Peyer's patch (tissue), 4 donors: ENCODE measurements at regions not wholly inside any gene's neighbourhood (a gene's known extent, or its start where the extent isn't known, plus 50 kb on each side); places are given as distances from the start of the nearest gene placed in this dataset.

Experiments used
- CTCF ChIP-seq, 6 experiments: fragments of 450-650 bp in 4 of 6; fragments of 200-600 bp in 2 of 6; sonication (generic) in 1 of 6; IDR thresholded peaks; one replicate each; pipeline ENCODE4 v1.5.1; 2017 to 2019; ENCODE audit warnings: antibody characterized with exemption in 6 of 6, mild to moderate bottlenecking in 3 of 6, moderate library complexity in 1 of 6
- POLR2A ChIP-seq, 2 donors: fragments of 450-650 bp; IDR thresholded peaks; one replicate each; pipeline ENCODE4 v1.5.1; 2017; ENCODE audit warnings: antibody characterized with exemption in 2 of 2, mild to moderate bottlenecking in 2 of 2, moderate library complexity in 2 of 2

DNA sequence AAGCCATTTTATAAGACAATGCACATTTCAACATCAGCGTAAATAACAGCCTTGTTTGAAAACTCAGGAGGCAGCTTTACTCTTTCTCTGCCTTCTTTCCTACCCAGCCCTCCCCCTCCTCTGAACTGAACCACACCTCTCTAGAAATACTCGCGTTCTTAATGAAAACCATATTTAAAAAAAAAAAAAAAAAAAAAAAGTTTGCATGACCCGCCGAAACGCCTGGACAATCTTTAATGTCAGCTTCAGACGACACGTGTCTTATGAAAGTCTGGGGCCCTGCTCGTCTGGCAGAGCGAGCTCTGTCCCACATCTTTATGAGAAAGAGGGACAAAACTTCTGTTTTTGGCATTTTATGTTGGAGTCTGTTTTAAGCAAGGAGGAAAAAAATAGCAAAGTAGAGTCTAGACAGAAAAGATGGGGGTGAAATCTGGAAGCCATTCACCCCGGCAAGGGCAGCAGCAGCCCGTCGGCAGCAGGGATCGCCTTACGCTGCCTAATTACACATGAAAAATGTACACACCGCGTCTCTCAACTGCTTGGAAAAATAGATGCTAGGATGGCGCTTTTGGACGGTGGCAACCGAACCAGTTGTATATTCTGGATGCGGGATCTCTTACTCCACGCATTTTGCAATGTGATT is 130.4 kb upstream of the ETS2 start:
- TF ChIP-seq CTCF (IDR thresholded peaks at IDR 0.05) (no peak), POLR2A (IDR thresholded peaks at IDR 0.05) (no peak)
